ENCODE measurements at regions not wholly inside any gene's neighbourhood (a gene's known extent, or its start where the extent isn't known, plus 50 kb on each side); places are given as distances from the start of the nearest gene placed in this dataset.

- no peak for TF ChIP-seq CTCF (IDR thresholded peaks at IDR 0.05)
- TF ChIP-seq POLR2A (IDR thresholded peaks at IDR 0.05) = no peak
Measured at GRCh38 chr14:59101476-59101875, 87.0 kb upstream of the DAAM1 start.
